DMS79 treated with DMSO at 0.1 percent for 48 hours (cell line): ENCODE measurements at regions not wholly inside any gene's neighbourhood (a gene's known extent, or its start where the extent isn't known, plus 50 kb on each side); places are given as distances from the start of the nearest gene placed in this dataset.

Experiments used
- DNase-seq: peaks from one replicate; lab custom pipeline; 2025; lab: John Stamatoyannopoulos, UW

- DNase-seq = peak; percentile 23
Observed at GRCh38 chr5:166505067-166505466, 1786.4 kb upstream of the WWC1 start.

GRCh38 chr5:166505544-166505943, 1785.9 kb upstream of the WWC1 start:
- peak; percentile 1 for DNase-seq

GRCh38 chr5:166507810-166508425, 1783.5 kb upstream of the WWC1 start:
- no peak for DNase-seq

GRCh38 chr5:166509085-166509484, 1782.4 kb upstream of the WWC1 start:
- no peak for DNase-seq

- no peak for DNase-seq
Observed at GRCh38 chr5:166517976-166518375, 1773.5 kb upstream of the WWC1 start.

- DNase-seq = no peak
Observed at GRCh38 chr5:166523206-166523605, 1768.2 kb upstream of the WWC1 start.

GRCh38 chr5:166529200-166529599, 1762.2 kb upstream of the WWC1 start:
- no peak for DNase-seq

GRCh38 chr5:166532456-166533220, 1758.8 kb upstream of the WWC1 start:
- no peak for DNase-seq

GRCh38 chr5:166535641-166536040, 1755.8 kb upstream of the WWC1 start:
- no peak for DNase-seq

GRCh38 chr5:166540156-166540555, 1751.3 kb upstream of the WWC1 start:
- no peak for DNase-seq

- no peak for DNase-seq
Observed at GRCh38 chr5:166551384-166551783, 1740.1 kb upstream of the WWC1 start.

GRCh38 chr5:166553778-166554177, 1737.7 kb upstream of the WWC1 start:
- DNase-seq = no peak

GRCh38 chr5:166561759-166562158, 1729.7 kb upstream of the WWC1 start:
- no peak for DNase-seq

- DNase-seq = no peak
Observed at GRCh38 chr5:166562246-166562645, 1729.2 kb upstream of the WWC1 start.

- no peak for DNase-seq
Observed at GRCh38 chr5:166566725-166567124, 1724.7 kb upstream of the WWC1 start.

GRCh38 chr5:166570865-166571264, 1720.6 kb upstream of the WWC1 start:
- no peak for DNase-seq

- no peak for DNase-seq
Observed at GRCh38 chr5:166571668-166572067, 1719.8 kb upstream of the WWC1 start.

GRCh38 chr5:166576323-166576722, 1715.1 kb upstream of the WWC1 start:
- DNase-seq = no peak

- no peak for DNase-seq
Observed at GRCh38 chr5:166581826-166582225, 1709.6 kb upstream of the WWC1 start.

GRCh38 chr5:166582416-166582815, 1709.0 kb upstream of the WWC1 start:
- DNase-seq = no peak

GRCh38 chr5:166594567-166594966, 1696.9 kb upstream of the WWC1 start:
- no peak for DNase-seq

GRCh38 chr5:166595274-166595951, 1696.0 kb upstream of the WWC1 start:
- no peak for DNase-seq

GRCh38 chr5:166596043-166596442, 1695.4 kb upstream of the WWC1 start:
- no peak for DNase-seq
